Mesendoderm (in vitro differentiated cells): ENCODE measurements at regions not wholly inside any gene's neighbourhood (a gene's known extent, or its start where the extent isn't known, plus 50 kb on each side); places are given as distances from the start of the nearest gene placed in this dataset.

Experiments
- DNase-seq: peaks from one replicate; pipeline ENCODE4 v3.0.0; 2013
- H2AK5ac ChIP-seq: 2 replicates; pipeline ENCODE4 v1.6.1; 2013; ENCODE audit warnings: low read length, inconsistent platforms
- H2BK120ac ChIP-seq: 2 replicates; pipeline ENCODE4 v1.6.1; 2013; ENCODE audit warnings: low read depth, mild to moderate bottlenecking, low read length, moderate library complexity, mixed read lengths
- H2BK15ac ChIP-seq: replicated peaks from 2 replicates; pipeline ENCODE4 v1.6.1; 2013; ENCODE audit warnings: low read depth, mild to moderate bottlenecking, moderate library complexity
- H2BK5ac ChIP-seq: 2 replicates; pipeline ENCODE4 v1.6.1; 2013; ENCODE audit warnings: low read length, inconsistent platforms
- H3K18ac ChIP-seq: 2 replicates; pipeline ENCODE4 v1.6.1; 2013; ENCODE audit warnings: mild to moderate bottlenecking, low read length, mixed read lengths
- H3K23ac ChIP-seq: one replicate; pipeline ENCODE4 v1.6.1; 2013; ENCODE audit warnings: low read length
- H3K27ac ChIP-seq: 2 replicates; pipeline ENCODE4 v1.5.1; 2013; ENCODE audit warnings: low read depth, mild to moderate bottlenecking, inconsistent platforms, low read length, moderate library complexity
- H3K27me3 ChIP-seq: 2 replicates; pipeline ENCODE4 v1.6.1; 2013; ENCODE audit warnings: low read length, control low read depth, mild to moderate bottlenecking, inconsistent platforms; ENCODE audit not compliant: insufficient read depth, poor library complexity
- H3K36me3 ChIP-seq: 2 replicates; pipeline ENCODE4 v1.6.1; 2013; ENCODE audit warnings: low read length, inconsistent platforms; ENCODE audit not compliant: control insufficient read depth, insufficient read depth
- H3K4ac ChIP-seq: one replicate; pipeline ENCODE4 v1.6.1; 2013; ENCODE audit warnings: low read depth, mild to moderate bottlenecking, low read length, moderate library complexity
- H3K4me1 ChIP-seq: 2 replicates; pipeline ENCODE4 v1.6.1; 2013; ENCODE audit warnings: low read depth, low read length, inconsistent platforms; ENCODE audit not compliant: control insufficient read depth
- H3K4me2 ChIP-seq: 2 replicates; pipeline ENCODE4 v1.6.1; 2013; ENCODE audit warnings: low read length
- H3K4me3 ChIP-seq: 2 replicates; pipeline ENCODE4 v1.5.1; 2013; ENCODE audit warnings: mild to moderate bottlenecking, low read length
- H3K56ac ChIP-seq: one replicate; pipeline ENCODE4 v1.6.1; 2013; ENCODE audit warnings: low read length
- H3K79me1 ChIP-seq: 2 replicates; pipeline ENCODE4 v1.6.1; 2013; ENCODE audit warnings: low read length, inconsistent platforms
- H3K79me2 ChIP-seq: 2 replicates; pipeline ENCODE4 v1.6.1; 2013; ENCODE audit warnings: mild to moderate bottlenecking, low read length; ENCODE audit not compliant: control insufficient read depth, insufficient read depth
- H3K9ac ChIP-seq: 2 replicates; pipeline ENCODE4 v1.6.1; 2013; ENCODE audit warnings: low read length, inconsistent platforms
- H4K5ac ChIP-seq: one replicate; pipeline ENCODE4 v1.6.1; 2013; ENCODE audit warnings: low read length
- H4K8ac ChIP-seq: one replicate; pipeline ENCODE4 v1.6.1; 2013; ENCODE audit warnings: low read depth, mild to moderate bottlenecking, control low read depth, low read length, moderate library complexity
- WGBS: extraction: QIAGEN DNeasy Blood & Tissue Kit; methylation state at CpG from one replicate; pipeline ENCODE4 v1.1.7; 2013; ENCODE audit warnings: low lambda C conversion rate, missing lambda C conversion rate; ENCODE audit not compliant: insufficient coverage; ENCODE audit errors: extremely low coverage; 5-methylcytosine and 5-hydroxymethylcytosine counted together

DNA sequence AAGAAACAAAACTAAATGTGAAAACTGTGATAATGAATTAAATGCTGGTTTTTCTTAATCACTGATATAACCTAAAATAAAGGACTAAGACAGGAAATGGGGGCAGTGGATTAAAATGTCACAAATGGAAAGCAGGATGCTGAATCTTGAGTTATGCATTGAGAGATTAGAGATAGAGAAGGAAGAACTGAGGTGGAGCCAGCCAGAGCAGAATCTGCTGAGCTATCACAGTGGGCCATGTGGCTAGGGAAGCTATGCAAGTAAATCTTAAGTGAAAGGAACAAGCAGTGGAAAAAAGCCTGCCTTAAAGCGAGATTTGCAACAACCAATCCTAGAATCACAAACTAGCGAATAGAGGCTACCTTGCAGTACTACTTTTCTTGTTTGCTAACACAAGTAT lies 188.5 kb upstream of the RASA1 start:
- peak; percentile 1 for DNase-seq

DNA sequence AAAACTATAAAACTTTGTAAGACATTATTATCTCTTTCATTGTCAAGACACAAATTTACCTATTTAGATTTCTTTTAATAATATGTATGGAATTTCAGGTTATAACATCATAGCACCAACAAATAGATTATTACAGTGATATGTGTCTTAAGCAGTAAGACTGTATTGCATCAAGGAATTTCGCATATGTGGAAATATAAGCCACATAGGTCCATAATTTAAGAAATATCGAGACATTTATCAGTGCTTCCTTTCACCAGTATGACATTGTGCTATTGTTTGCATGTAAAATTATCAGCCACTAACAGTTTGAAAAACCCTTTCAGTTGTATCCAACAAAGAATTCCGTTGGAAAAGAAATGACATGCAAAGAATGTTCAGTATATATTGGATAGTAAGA lies 186.7 kb upstream of the RASA1 start:
- Histone ChIP-seq H3K36me3 (no peaks in the 10 kb centered on the region), H3K56ac (no peak overlapping the region), H3K9ac (no peak overlapping the region), H3K79me1 (no peaks in the 10 kb centered on the region), H3K27me3 (no peaks in the 10 kb centered on the region), H2BK120ac (no peak overlapping the region), H3K18ac (no peak overlapping the region), H3K23ac (no peak overlapping the region), H2BK5ac (no peak overlapping the region), H2AK5ac (no peak overlapping the region), H2BK15ac (no peak overlapping the region), H4K5ac (no peak overlapping the region), H3K79me2 (no peaks in the 10 kb centered on the region), H3K4me2 (no peak overlapping the region), H3K27ac (no peak overlapping the region), H4K8ac (no peak overlapping the region), H3K4ac (no peak overlapping the region), H3K4me1 (no peaks in the 10 kb centered on the region), H3K4me3 (no peak overlapping the region)
- WGBS = no CpG with 5 or more reads among the region's 3 CpGs
- no peak for DNase-seq

More for the DNA sequence above, 188.5 kb upstream of the RASA1 start:
- no CpG with 5 or more reads among the region's 2 CpGs for WGBS
- Histone ChIP-seq H3K4me1 (peaks cover 2% of the 10 kb centered on the region), H2AK5ac (no peak overlapping the region), H2BK5ac (no peak overlapping the region), H3K79me1 (no peaks in the 10 kb centered on the region), H3K56ac (no peak overlapping the region), H3K18ac (no peak overlapping the region), H3K79me2 (no peaks in the 10 kb centered on the region), H3K9ac (no peak overlapping the region), H3K4me3 (no peak overlapping the region), H3K27ac (no peak overlapping the region), H3K23ac (no peak overlapping the region), H3K36me3 (no peaks in the 10 kb centered on the region), H4K5ac (no peak overlapping the region), H3K4ac (no peak overlapping the region), H2BK15ac (no peak overlapping the region), H3K4me2 (no peak overlapping the region), H3K27me3 (no peaks in the 10 kb centered on the region), H2BK120ac (no peak overlapping the region), H4K8ac (no peak overlapping the region)

GRCh38 chr5:87081511-87082372 lies 185.9 kb upstream of the RASA1 start:
- Histone ChIP-seq H3K9ac (no peak overlapping the region), H3K4me1 (no peaks in the 10 kb centered on the region), H3K4ac (no peak overlapping the region), H2BK5ac (no peak overlapping the region), H2AK5ac (no peak overlapping the region), H3K79me1 (no peaks in the 10 kb centered on the region), H4K8ac (no peak overlapping the region), H4K5ac (no peak overlapping the region), H3K27me3 (no peaks in the 10 kb centered on the region), H3K18ac (no peak overlapping the region), H3K4me2 (no peak overlapping the region), H3K56ac (no peak overlapping the region), H3K27ac (no peak overlapping the region), H2BK15ac (no peak overlapping the region), H3K79me2 (no peaks in the 10 kb centered on the region), H2BK120ac (no peak overlapping the region), H3K4me3 (no peak overlapping the region), H3K23ac (no peak overlapping the region), H3K36me3 (no peaks in the 10 kb centered on the region)
- DNase-seq = no peak
- no CpG with 5 or more reads among the region's 4 CpGs for WGBS

- no peaks in the 10 kb centered on the region for H3K27me3 ChIP-seq
- no peak overlapping the region for H2BK5ac ChIP-seq
- no peaks in the 10 kb centered on the region for H3K36me3 ChIP-seq
- no peak overlapping the region for H2AK5ac ChIP-seq
- DNase-seq = no peak
- no peak overlapping the region for H3K56ac ChIP-seq
- no peaks in the 10 kb centered on the region for H3K79me2 ChIP-seq
- H3K27ac ChIP-seq = no peak overlapping the region
- no peak overlapping the region for H3K4me2 ChIP-seq
- H3K18ac ChIP-seq = no peak overlapping the region
- H3K4me3 ChIP-seq = no peak overlapping the region
- no peak overlapping the region for H4K5ac ChIP-seq
- no peak overlapping the region for H3K9ac ChIP-seq
- no peak overlapping the region for H3K4ac ChIP-seq
- H3K23ac ChIP-seq = no peak overlapping the region
- no peak overlapping the region for H4K8ac ChIP-seq
- no CpG with 5 or more reads among the region's 2 CpGs for WGBS
- no peaks in the 10 kb centered on the region for H3K4me1 ChIP-seq
- no peak overlapping the region for H2BK15ac ChIP-seq
- no peak overlapping the region for H2BK120ac ChIP-seq
- no peaks in the 10 kb centered on the region for H3K79me1 ChIP-seq
Measured at GRCh38 chr5:87094347-87094746, 173.3 kb upstream of the RASA1 start.

DNA sequence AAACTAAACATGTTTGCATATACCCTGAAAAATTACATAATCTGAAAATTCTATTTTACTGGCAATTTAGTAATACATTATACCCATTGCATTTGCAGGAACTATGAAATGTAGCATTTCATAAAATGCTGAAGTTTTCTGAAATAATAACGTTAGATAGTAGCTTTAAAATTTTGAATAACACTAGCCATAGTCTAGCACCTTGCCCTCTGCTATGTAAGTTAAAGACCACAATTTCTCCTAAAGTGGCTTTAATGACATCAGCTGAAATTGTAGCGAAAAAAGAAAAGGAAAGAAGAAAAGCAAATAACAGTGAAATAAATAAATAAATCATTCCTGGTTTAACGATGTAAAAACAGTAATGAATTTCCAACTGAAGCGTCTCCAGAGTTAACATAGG lies 172.8 kb upstream of the RASA1 start:
- Histone ChIP-seq H3K56ac (no peak overlapping the region), H3K79me1 (no peaks in the 10 kb centered on the region), H3K23ac (no peak overlapping the region), H3K36me3 (no peaks in the 10 kb centered on the region), H2AK5ac (no peak overlapping the region), H3K4me3 (no peak overlapping the region), H2BK5ac (no peak overlapping the region), H3K4me2 (no peak overlapping the region), H4K5ac (no peak overlapping the region), H3K79me2 (no peaks in the 10 kb centered on the region), H3K27ac (no peak overlapping the region), H3K4ac (no peak overlapping the region), H3K18ac (no peak overlapping the region), H4K8ac (no peak overlapping the region), H2BK15ac (no peak overlapping the region), H3K9ac (no peak overlapping the region), H3K27me3 (no peaks in the 10 kb centered on the region), H3K4me1 (no peaks in the 10 kb centered on the region), H2BK120ac (no peak overlapping the region)
- no peak for DNase-seq
- no CpG with 5 or more reads among the region's 4 CpGs for WGBS

DNA sequence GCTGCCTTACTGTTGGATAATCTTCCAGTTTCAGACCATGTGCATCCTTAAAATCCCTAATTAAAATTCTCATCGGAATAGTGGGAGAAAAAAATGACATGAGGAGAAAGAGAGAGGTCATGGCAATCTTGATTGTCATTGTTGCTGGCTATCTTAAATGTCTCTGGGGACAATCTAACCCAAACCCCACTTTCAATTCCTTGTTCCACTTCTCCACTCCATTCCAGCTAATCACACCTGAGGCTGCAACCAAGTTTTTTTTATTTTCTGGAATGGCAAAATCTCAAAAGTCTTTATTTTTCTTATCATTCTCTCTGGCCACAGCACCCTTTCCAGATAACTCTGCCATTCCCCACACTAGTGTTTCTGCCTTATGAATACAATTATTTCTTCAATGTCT lies 171.9 kb upstream of the RASA1 start:
- no CpG with 5 or more reads among the region's 1 CpG for WGBS
- H3K27ac ChIP-seq = no peak overlapping the region

More for the DNA sequence above, 171.9 kb upstream of the RASA1 start:
- Histone ChIP-seq H3K4me3 (no peak overlapping the region), H3K79me1 (no peaks in the 10 kb centered on the region), H4K8ac (no peak overlapping the region), H3K27me3 (no peaks in the 10 kb centered on the region), H3K36me3 (no peaks in the 10 kb centered on the region), H4K5ac (no peak overlapping the region), H3K18ac (no peak overlapping the region), H3K56ac (no peak overlapping the region), H2AK5ac (no peak overlapping the region), H2BK15ac (no peak overlapping the region), H3K9ac (no peak overlapping the region), H3K4ac (no peak overlapping the region), H2BK120ac (no peak overlapping the region), H3K79me2 (no peaks in the 10 kb centered on the region), H3K4me2 (no peak overlapping the region), H3K4me1 (no peaks in the 10 kb centered on the region), H2BK5ac (no peak overlapping the region), H3K23ac (no peak overlapping the region)
- no peak for DNase-seq
